ENCODE measurements at regions not wholly inside any gene's neighbourhood (a gene's known extent, or its start where the extent isn't known, plus 50 kb on each side); places are given as distances from the start of the nearest gene placed in this dataset.

- no peak for TF ChIP-seq MAX (IDR thresholded peaks at IDR 0.05; ENCODE audit: insufficient read depth, insufficient read length)
- no peak for TF ChIP-seq GATA2 (IDR thresholded peaks at IDR 0.05; ENCODE audit: insufficient read depth, insufficient read length, low read depth, low read length)
- no peak for TF ChIP-seq JUN (IDR thresholded peaks at IDR 0.05; ENCODE audit: borderline replicate concordance, insufficient read depth, insufficient read length, low read depth)
- TF ChIP-seq POLR2A (IDR thresholded peaks at IDR 0.05; ENCODE audit: low read depth, low read length) = no peak
- no peak for TF ChIP-seq POLR2AphosphoS5 (IDR thresholded peaks at IDR 0.05; ENCODE audit: insufficient read depth, low read depth, low read length)
- TF ChIP-seq EZH2 (IDR thresholded peaks at IDR 0.05; ENCODE audit: borderline replicate concordance, low read depth, low read length, severe bottlenecking) = no peak
- DNase-seq (ENCODE audit: low read depth, low spot score) = no peak
- Histone ChIP-seq H2AFZ (ENCODE audit: low read depth, low read length) (no peak overlapping the region), H3K9me1 (replicated peaks; ENCODE audit: control insufficient read depth, extremely low read depth, insufficient read depth, low read length) (no peaks in the 10 kb centered on the region), H3K36me3 (ENCODE audit: control insufficient read depth in 2 of 2, extremely low read depth in 1 of 2, insufficient read depth in 2 of 2, low read length in 2 of 2) (no peaks in the 10 kb centered on the region), H3K4me3 (replicated peaks in 1 of 3; ENCODE audit: insufficient read depth in 1 of 3, low read depth in 1 of 3, low read length in 3 of 3) (no peak overlapping the region), H3K9me3 (replicated peaks; ENCODE audit: control insufficient read depth, insufficient read depth, low read length) (no peaks in the 10 kb centered on the region), H3K79me2 (ENCODE audit: control insufficient read depth, insufficient read depth, low read length) (no peaks in the 10 kb centered on the region), H3K27me3 (ENCODE audit: control insufficient read depth in 2 of 2, insufficient read depth in 2 of 2, low read length in 2 of 2) (no peaks in the 10 kb centered on the region), H3K27ac (ENCODE audit: insufficient read depth, low read depth, low read length) (no peak overlapping the region), H3K9ac (replicated peaks; ENCODE audit: extremely low read depth, insufficient read depth, low read length) (no peak overlapping the region), H3K4me2 (ENCODE audit: insufficient read depth, low read length) (no peak overlapping the region), H3K4me1 (ENCODE audit: control insufficient read depth, extremely low read depth, insufficient read depth, low read length) (peaks cover 4% of the 10 kb centered on the region), H4K20me1 (replicated peaks; ENCODE audit: control insufficient read depth, extremely low read depth, insufficient read depth, low read length) (no peaks in the 10 kb centered on the region)
- BruUV-seq (replicated peaks) = no TSS peak
- CTCF ChIA-PET = interaction anchor here (1.1 to 1.6 kb wide), 3 partner anchors 10 to 87 kb away, joined by 3 to 6 read pairs (median 3); no protein-coding TSS in a partner anchor
- intact Hi-C loops (cut with micrococcal nuclease) = no loop called here
- dilution Hi-C loops (cut with MboI; ENCODE audit: extremely low pct_ligation_motif_present, low sequenced_read_pairs) = no loop called here
- FAIRE-seq = no peak
- POLR2A ChIA-PET = no interaction called here
Observed at GRCh38 chr21:28832715-28833061, 160.0 kb downstream of the LTN1 start.

GRCh38 chr21:28832013-28832714 is 160.5 kb downstream of the LTN1 start:
- Histone ChIP-seq H3K27ac (ENCODE audit: insufficient read depth, low read depth, low read length) (no peak overlapping the region), H3K4me1 (ENCODE audit: control insufficient read depth, extremely low read depth, insufficient read depth, low read length) (peaks cover 4% of the 10 kb centered on the region), H3K4me3 (replicated peaks in 1 of 3; ENCODE audit: insufficient read depth in 1 of 3, low read depth in 1 of 3, low read length in 3 of 3) (no peak overlapping the region), H3K9me1 (replicated peaks; ENCODE audit: control insufficient read depth, extremely low read depth, insufficient read depth, low read length) (no peaks in the 10 kb centered on the region), H4K20me1 (replicated peaks; ENCODE audit: control insufficient read depth, extremely low read depth, insufficient read depth, low read length) (no peaks in the 10 kb centered on the region), H3K4me2 (ENCODE audit: insufficient read depth, low read length) (peak overlapping the region; percentile 25), H3K9ac (replicated peaks; ENCODE audit: extremely low read depth, insufficient read depth, low read length) (no peak overlapping the region), H3K36me3 (ENCODE audit: control insufficient read depth in 2 of 2, extremely low read depth in 1 of 2, insufficient read depth in 2 of 2, low read length in 2 of 2) (no peaks in the 10 kb centered on the region), H3K27me3 (ENCODE audit: control insufficient read depth in 2 of 2, insufficient read depth in 2 of 2, low read length in 2 of 2) (no peaks in the 10 kb centered on the region), H2AFZ (ENCODE audit: low read depth, low read length) (no peak overlapping the region), H3K9me3 (replicated peaks; ENCODE audit: control insufficient read depth, insufficient read depth, low read length) (no peaks in the 10 kb centered on the region), H3K79me2 (ENCODE audit: control insufficient read depth, insufficient read depth, low read length) (no peaks in the 10 kb centered on the region)
- no TSS peak for BruUV-seq (replicated peaks)
- TF ChIP-seq GATA2 (IDR thresholded peaks at IDR 0.05; ENCODE audit: insufficient read depth, insufficient read length, low read depth, low read length) = peak; percentile 37
- TF ChIP-seq POLR2AphosphoS5 (IDR thresholded peaks at IDR 0.05; ENCODE audit: insufficient read depth, low read depth, low read length) = peak; percentile 29
- TF ChIP-seq POLR2A (IDR thresholded peaks at IDR 0.05; ENCODE audit: low read depth, low read length) = no peak
- peak; percentile 55 for DNase-seq (ENCODE audit: low read depth, low spot score)
- peak; percentile 12 for FAIRE-seq
- dilution Hi-C loops (cut with MboI; ENCODE audit: extremely low pct_ligation_motif_present, low sequenced_read_pairs) (no loop called here), intact Hi-C loops (cut with micrococcal nuclease) (no loop called here)
- ChIA-PET POLR2A (no interaction called here), CTCF (interaction anchor here (1.1 to 1.6 kb wide), 3 partner anchors 9 to 51 kb away, joined by 3 to 6 read pairs (median 3); no protein-coding TSS in a partner anchor)
